ENCODE measurements at regions not wholly inside any gene's neighbourhood (a gene's known extent, or its start where the extent isn't known, plus 50 kb on each side); places are given as distances from the start of the nearest gene placed in this dataset.

GRCh38 chr2:7456762-7457161, 539.5 kb downstream of the RNF144A start:
- Histone ChIP-seq H3K4me1 (ENCODE audit: control insufficient read depth, insufficient read depth, low read depth, low read length) (no peaks in the 10 kb centered on the region), H3K18ac (ENCODE audit: low read depth in 1 of 2, low read length in 2 of 2) (no peak overlapping the region), H3K9me3 (ENCODE audit: control insufficient read depth, low read length) (no peaks in the 10 kb centered on the region), H3K27me3 (ENCODE audit: control insufficient read depth in 1 of 2, insufficient read depth in 1 of 2, low read length in 2 of 2) (peaks cover 0 to 5% of the 10 kb centered on the region in 2 experiments), H2BK5ac (ENCODE audit: low read depth, low read length, poor library complexity, severe bottlenecking) (no peak overlapping the region), H2BK15ac (ENCODE audit: low read depth, poor library complexity, severe bottlenecking) (no peak overlapping the region), H3K27ac (ENCODE audit: low read length, poor library complexity, severe bottlenecking) (no peak overlapping the region), H2BK120ac (ENCODE audit: low read depth, low read length) (no peak overlapping the region), H3K9ac (ENCODE audit: low read length) (no peak overlapping the region), H3K79me1 (replicated peaks; ENCODE audit: low read length, poor library complexity, severe bottlenecking) (no peaks in the 10 kb centered on the region), H2BK12ac (ENCODE audit: low read length in 2 of 2) (no peak overlapping the region), H2AFZ (ENCODE audit: low read depth, low read length) (no peak overlapping the region), H3K14ac (ENCODE audit: low read length in 2 of 2) (no peak overlapping the region), H3K4ac (ENCODE audit: low read depth in 1 of 2, low read length in 2 of 2) (no peak overlapping the region), H3K4me3 (ENCODE audit: insufficient read depth in 1 of 2, low read depth in 1 of 2, low read length in 2 of 2) (no peak overlapping the region), H2AK5ac (ENCODE audit: low read length, severe bottlenecking) (no peak overlapping the region), H3K23ac (ENCODE audit: low read length in 2 of 2) (no peak overlapping the region), H4K91ac (ENCODE audit: low read length) (no peak overlapping the region), H3K36me3 (ENCODE audit: control insufficient read depth in 1 of 2, insufficient read depth in 2 of 2, low read depth in 1 of 2, low read length in 2 of 2) (no peaks in the 10 kb centered on the region), H4K8ac (ENCODE audit: low read length) (no peak overlapping the region), H3K4me2 (ENCODE audit: low read length, poor library complexity, severe bottlenecking) (no peak overlapping the region)
- DNase-seq, result no peak
- WGBS, result 70% methylated on average over 13 of the region's 13 CpGs

GRCh38 chr2:7458066-7458465, 540.9 kb downstream of the RNF144A start:
- Histone ChIP-seq H3K14ac (ENCODE audit: low read length in 2 of 2) (no peak overlapping the region), H3K36me3 (ENCODE audit: control insufficient read depth in 1 of 2, insufficient read depth in 2 of 2, low read depth in 1 of 2, low read length in 2 of 2) (no peaks in the 10 kb centered on the region), H2BK15ac (ENCODE audit: low read depth, poor library complexity, severe bottlenecking) (no peak overlapping the region), H3K4ac (ENCODE audit: low read depth in 1 of 2, low read length in 2 of 2) (no peak overlapping the region), H3K9ac (ENCODE audit: low read length) (no peak overlapping the region), H3K4me2 (ENCODE audit: low read length, poor library complexity, severe bottlenecking) (no peak overlapping the region), H4K91ac (ENCODE audit: low read length) (no peak overlapping the region), H4K8ac (ENCODE audit: low read length) (no peak overlapping the region), H3K27me3 (ENCODE audit: control insufficient read depth in 1 of 2, insufficient read depth in 1 of 2, low read length in 2 of 2) (peaks cover 0 to 5% of the 10 kb centered on the region in 2 experiments), H3K23ac (ENCODE audit: low read length in 2 of 2) (no peak overlapping the region), H3K9me3 (ENCODE audit: control insufficient read depth, low read length) (no peaks in the 10 kb centered on the region), H2AK5ac (ENCODE audit: low read length, severe bottlenecking) (no peak overlapping the region), H2AFZ (ENCODE audit: low read depth, low read length) (no peak overlapping the region), H2BK120ac (ENCODE audit: low read depth, low read length) (no peak overlapping the region), H3K18ac (ENCODE audit: low read depth in 1 of 2, low read length in 2 of 2) (no peak overlapping the region), H3K4me1 (ENCODE audit: control insufficient read depth, insufficient read depth, low read depth, low read length) (no peaks in the 10 kb centered on the region), H2BK5ac (ENCODE audit: low read depth, low read length, poor library complexity, severe bottlenecking) (no peak overlapping the region), H3K79me1 (replicated peaks; ENCODE audit: low read length, poor library complexity, severe bottlenecking) (no peaks in the 10 kb centered on the region), H2BK12ac (ENCODE audit: low read length in 2 of 2) (no peak overlapping the region), H3K27ac (ENCODE audit: low read length, poor library complexity, severe bottlenecking) (no peak overlapping the region), H3K4me3 (ENCODE audit: insufficient read depth in 1 of 2, low read depth in 1 of 2, low read length in 2 of 2) (no peak overlapping the region)
- DNase-seq, result no peak
- WGBS, result 89% methylated on average over 1 of the region's 2 CpGs

GRCh38 chr2:7467782-7468447, 550.7 kb downstream of the RNF144A start:
- H3K27ac ChIP-seq (ENCODE audit: low read length, poor library complexity, severe bottlenecking), result no peak overlapping the region
- no peak overlapping the region for H3K4me2 ChIP-seq (ENCODE audit: low read length, poor library complexity, severe bottlenecking)
- H2BK15ac ChIP-seq (ENCODE audit: low read depth, poor library complexity, severe bottlenecking), result no peak overlapping the region
- H3K4me3 ChIP-seq (ENCODE audit: insufficient read depth in 1 of 2, low read depth in 1 of 2, low read length in 2 of 2), result no peak overlapping the region
- 67% methylated on average over 4 of the region's 4 CpGs for WGBS
- H3K36me3 ChIP-seq (ENCODE audit: control insufficient read depth in 1 of 2, insufficient read depth in 2 of 2, low read depth in 1 of 2, low read length in 2 of 2), result no peaks in the 10 kb centered on the region
- no peak overlapping the region for H3K18ac ChIP-seq (ENCODE audit: low read depth in 1 of 2, low read length in 2 of 2)
- H3K27me3 ChIP-seq (ENCODE audit: control insufficient read depth in 1 of 2, insufficient read depth in 1 of 2, low read length in 2 of 2), result no peaks in the 10 kb centered on the region
- no peak overlapping the region for H2AFZ ChIP-seq (ENCODE audit: low read depth, low read length)
- no peak for DNase-seq
- H2AK5ac ChIP-seq (ENCODE audit: low read length, severe bottlenecking), result no peak overlapping the region
- H3K4ac ChIP-seq (ENCODE audit: low read depth in 1 of 2, low read length in 2 of 2), result no peak overlapping the region
- H3K4me1 ChIP-seq (ENCODE audit: control insufficient read depth, insufficient read depth, low read depth, low read length), result no peaks in the 10 kb centered on the region
- H3K14ac ChIP-seq (ENCODE audit: low read length in 2 of 2), result no peak overlapping the region
- no peak overlapping the region for H4K91ac ChIP-seq (ENCODE audit: low read length)
- H3K9me3 ChIP-seq (ENCODE audit: control insufficient read depth, low read length), result no peaks in the 10 kb centered on the region
- H2BK5ac ChIP-seq (ENCODE audit: low read depth, low read length, poor library complexity, severe bottlenecking), result no peak overlapping the region
- H3K23ac ChIP-seq (ENCODE audit: low read length in 2 of 2), result no peak overlapping the region
- H3K9ac ChIP-seq (ENCODE audit: low read length), result no peak overlapping the region
- no peak overlapping the region for H2BK120ac ChIP-seq (ENCODE audit: low read depth, low read length)
- H2BK12ac ChIP-seq (ENCODE audit: low read length in 2 of 2), result no peak overlapping the region
- H4K8ac ChIP-seq (ENCODE audit: low read length), result no peak overlapping the region
- H3K79me1 ChIP-seq (replicated peaks; ENCODE audit: low read length, poor library complexity, severe bottlenecking), result no peaks in the 10 kb centered on the region

GRCh38 chr2:7468448-7468828, 551.2 kb downstream of the RNF144A start:
- H2BK120ac ChIP-seq (ENCODE audit: low read depth, low read length), result no peak overlapping the region
- no peak overlapping the region for H3K23ac ChIP-seq (ENCODE audit: low read length in 2 of 2)
- H2AK5ac ChIP-seq (ENCODE audit: low read length, severe bottlenecking), result no peak overlapping the region
- H4K91ac ChIP-seq (ENCODE audit: low read length), result no peak overlapping the region
- no peaks in the 10 kb centered on the region for H3K9me3 ChIP-seq (ENCODE audit: control insufficient read depth, low read length)
- no peak overlapping the region for H2AFZ ChIP-seq (ENCODE audit: low read depth, low read length)
- H4K8ac ChIP-seq (ENCODE audit: low read length), result no peak overlapping the region
- H3K36me3 ChIP-seq (ENCODE audit: control insufficient read depth in 1 of 2, insufficient read depth in 2 of 2, low read depth in 1 of 2, low read length in 2 of 2), result no peaks in the 10 kb centered on the region
- no peak overlapping the region for H3K9ac ChIP-seq (ENCODE audit: low read length)
- no peaks in the 10 kb centered on the region for H3K27me3 ChIP-seq (ENCODE audit: control insufficient read depth in 1 of 2, insufficient read depth in 1 of 2, low read length in 2 of 2)
- no peak overlapping the region for H3K4me3 ChIP-seq (ENCODE audit: insufficient read depth in 1 of 2, low read depth in 1 of 2, low read length in 2 of 2)
- no peak overlapping the region for H2BK5ac ChIP-seq (ENCODE audit: low read depth, low read length, poor library complexity, severe bottlenecking)
- no peak overlapping the region for H3K4me2 ChIP-seq (ENCODE audit: low read length, poor library complexity, severe bottlenecking)
- H2BK15ac ChIP-seq (ENCODE audit: low read depth, poor library complexity, severe bottlenecking), result no peak overlapping the region
- no peaks in the 10 kb centered on the region for H3K79me1 ChIP-seq (replicated peaks; ENCODE audit: low read length, poor library complexity, severe bottlenecking)
- no peak overlapping the region for H3K14ac ChIP-seq (ENCODE audit: low read length in 2 of 2)
- no peak overlapping the region for H3K27ac ChIP-seq (ENCODE audit: low read length, poor library complexity, severe bottlenecking)
- no CpG with 5 or more reads among the region's 3 CpGs for WGBS
- H2BK12ac ChIP-seq (ENCODE audit: low read length in 2 of 2), result no peak overlapping the region
- no peaks in the 10 kb centered on the region for H3K4me1 ChIP-seq (ENCODE audit: control insufficient read depth, insufficient read depth, low read depth, low read length)
- no peak overlapping the region for H3K4ac ChIP-seq (ENCODE audit: low read depth in 1 of 2, low read length in 2 of 2)
- DNase-seq, result no peak
- no peak overlapping the region for H3K18ac ChIP-seq (ENCODE audit: low read depth in 1 of 2, low read length in 2 of 2)

All from mesenchymal stem cell (in vitro differentiated cells and primary cell).